H1 (cell line): ENCODE measurements at regions not wholly inside any gene's neighbourhood (a gene's known extent, or its start where the extent isn't known, plus 50 kb on each side); places are given as distances from the start of the nearest gene placed in this dataset.

Experiments used
- CHD2 ChIP-seq: IDR thresholded peaks from 2 replicates; pipeline ENCODE4 v1.6.1; 2012; ENCODE audit warnings: low read length, improper control_type of control experiment
- EGR1 ChIP-seq: IDR thresholded peaks from 2 replicates; pipeline ENCODE4 v1.6.1; 2011; ENCODE audit warnings: low read depth, low read length, borderline replicate concordance
- EP300 ChIP-seq, 2 experiments: IDR thresholded peaks; 1 replicate in 1 of 2; 2 replicates in 1 of 2; pipeline ENCODE4 v1.6.1; 2011 to 2012; ENCODE audit warnings: low read depth in 2 of 2, low read length in 2 of 2, mild to moderate bottlenecking in 2 of 2, borderline replicate concordance in 1 of 2, inconsistent platforms in 1 of 2, moderate library complexity in 1 of 2
- GTF2F1 ChIP-seq: IDR thresholded peaks from 2 replicates; pipeline ENCODE4 v1.6.1; 2012; ENCODE audit warnings: low read depth, low read length, improper control_type of control experiment, borderline replicate concordance
- POLR2A ChIP-seq, 2 experiments: IDR thresholded peaks; 1 replicate in 1 of 2; 2 replicates in 1 of 2; pipeline ENCODE4 v1.6.1; 2011; ENCODE audit warnings: low read depth in 2 of 2, low read length in 2 of 2, mild to moderate bottlenecking in 2 of 2; ENCODE audit errors: control extremely low read depth in 1 of 2
- POLR2AphosphoS5 ChIP-seq: IDR thresholded peaks from 2 replicates; pipeline ENCODE4 v1.6.1; 2011; ENCODE audit warnings: low read depth, low read length
- SIX5 ChIP-seq: IDR thresholded peaks from 2 replicates; pipeline ENCODE4 v1.6.1; 2011; ENCODE audit warnings: mild to moderate bottlenecking, low read depth, low read length
- SP1 ChIP-seq: IDR thresholded peaks from 2 replicates; pipeline ENCODE4 v1.6.1; 2011; ENCODE audit warnings: low read depth, low read length
- SP2 ChIP-seq: IDR thresholded peaks from 2 replicates; pipeline ENCODE4 v1.6.1; 2012; ENCODE audit warnings: mild to moderate bottlenecking, low read length, inconsistent platforms
- TAF7 ChIP-seq: optimal IDR thresholded peaks from 2 replicates; pipeline ENCODE3; 2011; ENCODE audit warnings: low read depth, mild to moderate bottlenecking, inconsistent platforms, low read length, moderate library complexity, borderline replicate concordance
- TBP ChIP-seq: IDR thresholded peaks from 2 replicates; pipeline ENCODE4 v1.6.1; 2011; ENCODE audit warnings: low read depth, low read length, improper control_type of control experiment
- TEAD4 ChIP-seq: IDR thresholded peaks from 2 replicates; pipeline ENCODE4 v1.6.1; 2012; ENCODE audit warnings: low read depth, low read length, inconsistent platforms, mixed read lengths
- TF ChIP-seq, protein P1 (sequence below): fragments of 300-600 bp; sonication (generic); IDR thresholded peaks from 2 replicates; pipeline ENCODE4 v1.7.1; 2012; ENCODE audit warnings: low read length, moderate library complexity, mild to moderate bottlenecking, inconsistent platforms; ENCODE audit not compliant: insufficient replicate concordance

GRCh38 chrX:39682778-39683177 lies 415.0 kb downstream of the BCOR start (continued):
- TF ChIP-seq, protein P1, sequence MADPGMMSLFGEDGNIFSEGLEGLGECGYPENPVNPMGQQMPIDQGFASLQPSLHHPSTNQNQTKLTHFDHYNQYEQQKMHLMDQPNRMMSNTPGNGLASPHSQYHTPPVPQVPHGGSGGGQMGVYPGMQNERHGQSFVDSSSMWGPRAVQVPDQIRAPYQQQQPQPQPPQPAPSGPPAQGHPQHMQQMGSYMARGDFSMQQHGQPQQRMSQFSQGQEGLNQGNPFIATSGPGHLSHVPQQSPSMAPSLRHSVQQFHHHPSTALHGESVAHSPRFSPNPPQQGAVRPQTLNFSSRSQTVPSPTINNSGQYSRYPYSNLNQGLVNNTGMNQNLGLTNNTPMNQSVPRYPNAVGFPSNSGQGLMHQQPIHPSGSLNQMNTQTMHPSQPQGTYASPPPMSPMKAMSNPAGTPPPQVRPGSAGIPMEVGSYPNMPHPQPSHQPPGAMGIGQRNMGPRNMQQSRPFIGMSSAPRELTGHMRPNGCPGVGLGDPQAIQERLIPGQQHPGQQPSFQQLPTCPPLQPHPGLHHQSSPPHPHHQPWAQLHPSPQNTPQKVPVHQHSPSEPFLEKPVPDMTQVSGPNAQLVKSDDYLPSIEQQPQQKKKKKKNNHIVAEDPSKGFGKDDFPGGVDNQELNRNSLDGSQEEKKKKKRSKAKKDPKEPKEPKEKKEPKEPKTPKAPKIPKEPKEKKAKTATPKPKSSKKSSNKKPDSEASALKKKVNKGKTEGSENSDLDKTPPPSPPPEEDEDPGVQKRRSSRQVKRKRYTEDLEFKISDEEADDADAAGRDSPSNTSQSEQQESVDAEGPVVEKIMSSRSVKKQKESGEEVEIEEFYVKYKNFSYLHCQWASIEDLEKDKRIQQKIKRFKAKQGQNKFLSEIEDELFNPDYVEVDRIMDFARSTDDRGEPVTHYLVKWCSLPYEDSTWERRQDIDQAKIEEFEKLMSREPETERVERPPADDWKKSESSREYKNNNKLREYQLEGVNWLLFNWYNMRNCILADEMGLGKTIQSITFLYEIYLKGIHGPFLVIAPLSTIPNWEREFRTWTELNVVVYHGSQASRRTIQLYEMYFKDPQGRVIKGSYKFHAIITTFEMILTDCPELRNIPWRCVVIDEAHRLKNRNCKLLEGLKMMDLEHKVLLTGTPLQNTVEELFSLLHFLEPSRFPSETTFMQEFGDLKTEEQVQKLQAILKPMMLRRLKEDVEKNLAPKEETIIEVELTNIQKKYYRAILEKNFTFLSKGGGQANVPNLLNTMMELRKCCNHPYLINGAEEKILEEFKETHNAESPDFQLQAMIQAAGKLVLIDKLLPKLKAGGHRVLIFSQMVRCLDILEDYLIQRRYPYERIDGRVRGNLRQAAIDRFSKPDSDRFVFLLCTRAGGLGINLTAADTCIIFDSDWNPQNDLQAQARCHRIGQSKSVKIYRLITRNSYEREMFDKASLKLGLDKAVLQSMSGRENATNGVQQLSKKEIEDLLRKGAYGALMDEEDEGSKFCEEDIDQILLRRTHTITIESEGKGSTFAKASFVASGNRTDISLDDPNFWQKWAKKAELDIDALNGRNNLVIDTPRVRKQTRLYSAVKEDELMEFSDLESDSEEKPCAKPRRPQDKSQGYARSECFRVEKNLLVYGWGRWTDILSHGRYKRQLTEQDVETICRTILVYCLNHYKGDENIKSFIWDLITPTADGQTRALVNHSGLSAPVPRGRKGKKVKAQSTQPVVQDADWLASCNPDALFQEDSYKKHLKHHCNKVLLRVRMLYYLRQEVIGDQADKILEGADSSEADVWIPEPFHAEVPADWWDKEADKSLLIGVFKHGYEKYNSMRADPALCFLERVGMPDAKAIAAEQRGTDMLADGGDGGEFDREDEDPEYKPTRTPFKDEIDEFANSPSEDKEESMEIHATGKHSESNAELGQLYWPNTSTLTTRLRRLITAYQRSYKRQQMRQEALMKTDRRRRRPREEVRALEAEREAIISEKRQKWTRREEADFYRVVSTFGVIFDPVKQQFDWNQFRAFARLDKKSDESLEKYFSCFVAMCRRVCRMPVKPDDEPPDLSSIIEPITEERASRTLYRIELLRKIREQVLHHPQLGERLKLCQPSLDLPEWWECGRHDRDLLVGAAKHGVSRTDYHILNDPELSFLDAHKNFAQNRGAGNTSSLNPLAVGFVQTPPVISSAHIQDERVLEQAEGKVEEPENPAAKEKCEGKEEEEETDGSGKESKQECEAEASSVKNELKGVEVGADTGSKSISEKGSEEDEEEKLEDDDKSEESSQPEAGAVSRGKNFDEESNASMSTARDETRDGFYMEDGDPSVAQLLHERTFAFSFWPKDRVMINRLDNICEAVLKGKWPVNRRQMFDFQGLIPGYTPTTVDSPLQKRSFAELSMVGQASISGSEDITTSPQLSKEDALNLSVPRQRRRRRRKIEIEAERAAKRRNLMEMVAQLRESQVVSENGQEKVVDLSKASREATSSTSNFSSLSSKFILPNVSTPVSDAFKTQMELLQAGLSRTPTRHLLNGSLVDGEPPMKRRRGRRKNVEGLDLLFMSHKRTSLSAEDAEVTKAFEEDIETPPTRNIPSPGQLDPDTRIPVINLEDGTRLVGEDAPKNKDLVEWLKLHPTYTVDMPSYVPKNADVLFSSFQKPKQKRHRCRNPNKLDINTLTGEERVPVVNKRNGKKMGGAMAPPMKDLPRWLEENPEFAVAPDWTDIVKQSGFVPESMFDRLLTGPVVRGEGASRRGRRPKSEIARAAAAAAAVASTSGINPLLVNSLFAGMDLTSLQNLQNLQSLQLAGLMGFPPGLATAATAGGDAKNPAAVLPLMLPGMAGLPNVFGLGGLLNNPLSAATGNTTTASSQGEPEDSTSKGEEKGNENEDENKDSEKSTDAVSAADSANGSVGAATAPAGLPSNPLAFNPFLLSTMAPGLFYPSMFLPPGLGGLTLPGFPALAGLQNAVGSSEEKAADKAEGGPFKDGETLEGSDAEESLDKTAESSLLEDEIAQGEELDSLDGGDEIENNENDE, result no peak
- TF ChIP-seq CHD2, result no peak
- no peak for TF ChIP-seq TBP
- no peak for TF ChIP-seq TAF7
- 0 out of 2 replicates have a peak, but pooled peaks have one; percentile 38 for TF ChIP-seq SP1
- TF ChIP-seq POLR2AphosphoS5, result no peak
- TF ChIP-seq EP300 (IDR thresholded peaks at IDR 0.05; ENCODE audit: borderline replicate concordance in 1 of 2, low read depth in 2 of 2, low read length in 2 of 2), result no peak
- TF ChIP-seq TEAD4, result no peak
- no peak for TF ChIP-seq POLR2A (IDR thresholded peaks at IDR 0.05; ENCODE audit: control extremely low read depth in 1 of 2, low read depth in 2 of 2, low read length in 2 of 2)
- no peak for TF ChIP-seq GTF2F1
- TF ChIP-seq SP2, result no peak
- TF ChIP-seq SIX5, result peak; percentile 50
- no peak for TF ChIP-seq EGR1
